ENCODE measurements at regions not wholly inside any gene's neighbourhood (a gene's known extent, or its start where the extent isn't known, plus 50 kb on each side); places are given as distances from the start of the nearest gene placed in this dataset.
"Not testable (repeated sequence)": the region's sequence is repeated elsewhere in the genome, so short reads cannot be mapped to it uniquely, and the experiment has no call there.

GRCh38 chr18:38843291-38843690 is 1277.7 kb upstream of the CELF4 start:
- DNase-seq (ENCODE audit: low read depth in 3 of 3): no peak

- DNase-seq (ENCODE audit: low read depth in 3 of 3): no peak
These were observed 1260.6 kb upstream of the CELF4 start for GRCh38 chr18:38826247-38826646.

- DNase-seq (ENCODE audit: low read depth in 3 of 3): no peak
These were observed 1245.6 kb upstream of the CELF4 start for GRCh38 chr18:38811209-38811608.

- no peak for DNase-seq (ENCODE audit: low read depth in 3 of 3)
These were observed 1245.2 kb upstream of the CELF4 start for GRCh38 chr18:38810789-38811188.

GRCh38 chr18:38807915-38808314 is 1242.3 kb upstream of the CELF4 start:
- no peak for DNase-seq (ENCODE audit: low read depth in 3 of 3)

GRCh38 chr18:38805256-38805655 is 1239.7 kb upstream of the CELF4 start:
- DNase-seq (ENCODE audit: low read depth in 3 of 3): no peak

GRCh38 chr18:38801640-38802039 is 1236.0 kb upstream of the CELF4 start:
- no peak for DNase-seq (ENCODE audit: low read depth in 3 of 3)

GRCh38 chr18:38796762-38797161 is 1231.2 kb upstream of the CELF4 start:
- no peak for DNase-seq (ENCODE audit: low read depth in 3 of 3)

GRCh38 chr18:38792731-38793130 is 1227.1 kb upstream of the CELF4 start:
- no peak for DNase-seq (ENCODE audit: low read depth in 3 of 3)

- DNase-seq (ENCODE audit: low read depth in 3 of 3): no peak
These were observed 1225.2 kb upstream of the CELF4 start for GRCh38 chr18:38790786-38791185.

GRCh38 chr18:38790303-38790702 is 1224.7 kb upstream of the CELF4 start:
- no peak for DNase-seq (ENCODE audit: low read depth in 3 of 3)

- no peak for DNase-seq (ENCODE audit: low read depth in 3 of 3)
These were observed 1223.5 kb upstream of the CELF4 start for GRCh38 chr18:38789141-38789540.

- DNase-seq (ENCODE audit: low read depth in 3 of 3): no peak
These were observed 1221.3 kb upstream of the CELF4 start for GRCh38 chr18:38786906-38787305.

GRCh38 chr18:38771620-38772019 is 1206.0 kb upstream of the CELF4 start:
- DNase-seq (ENCODE audit: low read depth in 3 of 3): not testable (repeated sequence)

GRCh38 chr18:38768504-38768903 is 1202.9 kb upstream of the CELF4 start:
- DNase-seq (ENCODE audit: low read depth in 3 of 3): no peak

GRCh38 chr18:38759457-38759856 is 1193.9 kb upstream of the CELF4 start:
- no peak for DNase-seq (ENCODE audit: low read depth in 3 of 3)

- DNase-seq (ENCODE audit: low read depth in 3 of 3): no peak
These were observed 1190.8 kb upstream of the CELF4 start for GRCh38 chr18:38756436-38756835.

- no peak for DNase-seq (ENCODE audit: low read depth in 3 of 3)
These were observed 1186.8 kb upstream of the CELF4 start for GRCh38 chr18:38752430-38752829.

- no peak for DNase-seq (ENCODE audit: low read depth in 3 of 3)
These were observed 1186.3 kb upstream of the CELF4 start for GRCh38 chr18:38751898-38752297.

GRCh38 chr18:38751211-38751610 is 1185.6 kb upstream of the CELF4 start:
- no peak for DNase-seq (ENCODE audit: low read depth in 3 of 3)

- DNase-seq (ENCODE audit: low read depth in 3 of 3): no peak
These were observed 1185.2 kb upstream of the CELF4 start for GRCh38 chr18:38750751-38751150.

- DNase-seq (ENCODE audit: low read depth in 3 of 3): no peak
These were observed 1181.6 kb upstream of the CELF4 start for GRCh38 chr18:38747153-38747552.

GRCh38 chr18:38720181-38720580 is 1154.6 kb upstream of the CELF4 start:
- DNase-seq (ENCODE audit: low read depth in 3 of 3): not testable (repeated sequence)

- DNase-seq (ENCODE audit: low read depth in 3 of 3): no peak
These were observed 1152.8 kb upstream of the CELF4 start for GRCh38 chr18:38718365-38718901.

Data from stimulated activated CD4-positive, alpha-beta T cell treated with anti-CD3 and anti-CD28 coated beads, TNF-alpha, amount 100 ng/mL, for 48 hours (primary cell).